Astrocyte (in vitro differentiated cells and primary cell): ENCODE measurements at regions not wholly inside any gene's neighbourhood (a gene's known extent, or its start where the extent isn't known, plus 50 kb on each side); places are given as distances from the start of the nearest gene placed in this dataset.

Experiments
- DNase-seq: peaks from one replicate; pipeline ENCODE4 v3.0.0-alpha.2; 2010; ENCODE audit warnings: low read depth
- FAIRE-seq: peaks from 2 replicates; lab custom pipeline; 2011; peaks lifted over from hg19 to GRCh38; lab: Jason Lieb, UNC
- H2AFZ ChIP-seq: 2 replicates; pipeline ENCODE4 v1.6.0; 2012; ENCODE audit warnings: low read depth, low read length, inconsistent platforms
- H3K27ac ChIP-seq: 2 replicates; pipeline ENCODE4 v1.5.1; 2011; ENCODE audit warnings: low read depth, low read length, inconsistent platforms
- H3K27me3 ChIP-seq: 2 replicates; pipeline ENCODE4 v1.6.0; 2011; ENCODE audit warnings: low read length, inconsistent platforms; ENCODE audit not compliant: insufficient read depth
- H3K36me3 ChIP-seq: 2 replicates; pipeline ENCODE4 v1.5.1; 2011; ENCODE audit warnings: low read length, inconsistent platforms; ENCODE audit not compliant: insufficient read depth
- H3K4me1 ChIP-seq: 2 replicates; pipeline ENCODE4 v1.5.1; 2011; ENCODE audit warnings: low read length, inconsistent platforms; ENCODE audit not compliant: insufficient read depth
- H3K4me2 ChIP-seq: 2 replicates; pipeline ENCODE4 v1.6.0; 2012; ENCODE audit warnings: low read length, inconsistent platforms
- H3K4me3 ChIP-seq: 2 replicates; pipeline ENCODE4 v1.5.1; 2011; ENCODE audit warnings: low read depth, mild to moderate bottlenecking, low read length, inconsistent platforms; ENCODE audit not compliant: insufficient read depth
- H3K79me2 ChIP-seq: 2 replicates; pipeline ENCODE4 v1.6.0; 2012; ENCODE audit warnings: mild to moderate bottlenecking, low read length, inconsistent platforms; ENCODE audit not compliant: insufficient read depth
- H3K9ac ChIP-seq: 2 replicates; pipeline ENCODE4 v1.6.0; 2012; ENCODE audit warnings: mild to moderate bottlenecking, low read length, inconsistent platforms
- H3K9me3 ChIP-seq: 2 replicates; pipeline ENCODE4 v1.5.1; 2012; ENCODE audit warnings: low read depth, mild to moderate bottlenecking, low read length, inconsistent platforms; ENCODE audit not compliant: insufficient read depth
- H4K20me1 ChIP-seq: 2 replicates; pipeline ENCODE4 v1.6.0; 2012; ENCODE audit warnings: low read length, inconsistent platforms; ENCODE audit not compliant: insufficient read depth
- H3K27ac Mint-ChIP-seq: one replicate; pipeline ENCODE4 v1.8.0; 2021; ENCODE audit warnings: mild to moderate bottlenecking, mixed read lengths; ENCODE audit not compliant: unreplicated experiment
- H3K27me3 Mint-ChIP-seq: one replicate; pipeline ENCODE4 v1.8.0; 2021; ENCODE audit warnings: low read depth, mixed read lengths; ENCODE audit not compliant: unreplicated experiment
- H3K36me3 Mint-ChIP-seq: one replicate; pipeline ENCODE4 v1.8.0; 2021; ENCODE audit warnings: low read depth, mixed read lengths; ENCODE audit not compliant: unreplicated experiment
- H3K4me1 Mint-ChIP-seq: one replicate; pipeline ENCODE4 v1.8.0; 2021; ENCODE audit warnings: low read depth, mixed read lengths; ENCODE audit not compliant: unreplicated experiment
- H3K4me3 Mint-ChIP-seq: one replicate; pipeline ENCODE4 v1.8.0; 2021; ENCODE audit warnings: mild to moderate bottlenecking, moderate library complexity, mixed read lengths; ENCODE audit not compliant: unreplicated experiment
- H3K9me3 Mint-ChIP-seq: one replicate; pipeline ENCODE4 v1.8.0; 2021; ENCODE audit warnings: mild to moderate bottlenecking, mixed read lengths; ENCODE audit not compliant: unreplicated experiment
- EZH2 ChIP-seq: IDR thresholded peaks from 2 replicates; pipeline ENCODE4 v1.6.1; 2012; ENCODE audit warnings: mild to moderate bottlenecking, low read length, inconsistent platforms; ENCODE audit not compliant: insufficient read depth
- TF ChIP-seq, protein P1 (sequence below): IDR thresholded peaks from 2 replicates; pipeline ENCODE4 v1.5.1; 2011; ENCODE audit warnings: low read depth, mild to moderate bottlenecking, inconsistent platforms, low read length, moderate library complexity; ENCODE audit not compliant: insufficient read depth

DNA sequence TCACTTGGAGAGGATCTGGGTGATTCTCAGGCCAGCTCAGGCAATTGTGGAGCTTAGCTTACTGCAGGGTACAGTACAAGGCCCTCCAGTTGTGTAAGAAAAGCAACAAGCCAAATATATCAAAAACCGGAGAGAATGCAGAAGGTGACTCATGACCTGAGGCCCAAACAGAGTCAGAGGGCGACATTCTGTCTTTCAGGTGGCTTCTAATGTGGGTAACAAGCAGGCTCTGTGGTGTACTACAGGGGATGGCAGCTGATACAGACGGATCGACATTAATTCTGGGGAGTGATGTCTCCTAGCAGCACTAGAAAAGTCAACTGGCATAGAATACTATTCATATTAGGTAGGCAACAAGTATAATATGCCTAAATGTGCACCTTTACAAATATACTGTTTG, 219.5 kb upstream of the SOX11 start:
- Histone ChIP-seq H3K9ac (no peak overlapping the region), H3K27ac (no peak overlapping the region)

DNA sequence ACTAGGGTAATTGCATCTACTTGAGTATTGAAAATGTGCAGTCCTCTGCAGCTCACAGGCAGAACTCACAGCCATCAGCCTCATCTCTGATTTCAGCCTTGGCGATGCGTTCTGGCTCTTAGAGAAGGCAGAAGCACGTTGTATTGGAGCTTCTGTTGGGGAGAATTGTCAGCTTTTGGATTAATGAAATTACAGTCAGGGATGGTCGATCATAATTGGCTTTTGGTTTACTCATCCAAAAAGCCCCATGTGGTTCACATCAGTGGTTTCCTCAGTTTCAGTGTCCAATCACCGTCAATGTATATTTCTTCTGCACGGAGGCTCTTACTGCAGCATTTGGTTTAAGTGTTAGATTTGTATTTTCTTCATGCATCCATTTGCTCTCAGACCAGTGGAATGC, 218.5 kb upstream of the SOX11 start:
- Histone ChIP-seq H3K36me3 (no peaks in the 10 kb centered on the region), H2AFZ (no peak overlapping the region), H3K9me3 (no peaks in the 10 kb centered on the region), H3K9ac (no peak overlapping the region), H3K27ac (no peak overlapping the region), H3K79me2 (no peaks in the 10 kb centered on the region), H3K27me3 (no peaks in the 10 kb centered on the region), H3K4me3 (no peak overlapping the region), H3K4me2 (no peak overlapping the region), H3K4me1 (no peaks in the 10 kb centered on the region), H4K20me1 (no peaks in the 10 kb centered on the region)
- H3K27ac Mint-ChIP-seq = no peak overlapping the region
- no peaks in the 10 kb centered on the region for H3K27me3 Mint-ChIP-seq
- DNase-seq (no peak), FAIRE-seq (no peak)
- no peak for TF ChIP-seq EZH2
- TF ChIP-seq, protein P1, sequence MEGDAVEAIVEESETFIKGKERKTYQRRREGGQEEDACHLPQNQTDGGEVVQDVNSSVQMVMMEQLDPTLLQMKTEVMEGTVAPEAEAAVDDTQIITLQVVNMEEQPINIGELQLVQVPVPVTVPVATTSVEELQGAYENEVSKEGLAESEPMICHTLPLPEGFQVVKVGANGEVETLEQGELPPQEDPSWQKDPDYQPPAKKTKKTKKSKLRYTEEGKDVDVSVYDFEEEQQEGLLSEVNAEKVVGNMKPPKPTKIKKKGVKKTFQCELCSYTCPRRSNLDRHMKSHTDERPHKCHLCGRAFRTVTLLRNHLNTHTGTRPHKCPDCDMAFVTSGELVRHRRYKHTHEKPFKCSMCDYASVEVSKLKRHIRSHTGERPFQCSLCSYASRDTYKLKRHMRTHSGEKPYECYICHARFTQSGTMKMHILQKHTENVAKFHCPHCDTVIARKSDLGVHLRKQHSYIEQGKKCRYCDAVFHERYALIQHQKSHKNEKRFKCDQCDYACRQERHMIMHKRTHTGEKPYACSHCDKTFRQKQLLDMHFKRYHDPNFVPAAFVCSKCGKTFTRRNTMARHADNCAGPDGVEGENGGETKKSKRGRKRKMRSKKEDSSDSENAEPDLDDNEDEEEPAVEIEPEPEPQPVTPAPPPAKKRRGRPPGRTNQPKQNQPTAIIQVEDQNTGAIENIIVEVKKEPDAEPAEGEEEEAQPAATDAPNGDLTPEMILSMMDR = no peak
- peaks cover 4% of the 10 kb centered on the region for H3K4me1 Mint-ChIP-seq
- no peaks in the 10 kb centered on the region for H3K9me3 Mint-ChIP-seq
- no peaks in the 10 kb centered on the region for H3K36me3 Mint-ChIP-seq
- H3K4me3 Mint-ChIP-seq = no peak overlapping the region

More for the DNA sequence above, 219.5 kb upstream of the SOX11 start:
- FAIRE-seq (no peak), DNase-seq (no peak)
- Histone ChIP-seq H3K27me3 (no peaks in the 10 kb centered on the region), H3K4me1 (no peaks in the 10 kb centered on the region), H3K9me3 (no peaks in the 10 kb centered on the region), H3K4me3 (no peak overlapping the region), H4K20me1 (no peaks in the 10 kb centered on the region), H3K36me3 (no peaks in the 10 kb centered on the region), H2AFZ (no peak overlapping the region), H3K4me2 (no peak overlapping the region), H3K79me2 (no peaks in the 10 kb centered on the region)
- H3K36me3 Mint-ChIP-seq = no peaks in the 10 kb centered on the region
- H3K9me3 Mint-ChIP-seq = peaks cover 2% of the 10 kb centered on the region
- no peak overlapping the region for H3K27ac Mint-ChIP-seq
- TF ChIP-seq, protein P1 = no peak
- TF ChIP-seq EZH2 = no peak
- no peaks in the 10 kb centered on the region for H3K27me3 Mint-ChIP-seq
- H3K4me3 Mint-ChIP-seq = no peak overlapping the region
- H3K4me1 Mint-ChIP-seq = peaks cover 4% of the 10 kb centered on the region

DNA sequence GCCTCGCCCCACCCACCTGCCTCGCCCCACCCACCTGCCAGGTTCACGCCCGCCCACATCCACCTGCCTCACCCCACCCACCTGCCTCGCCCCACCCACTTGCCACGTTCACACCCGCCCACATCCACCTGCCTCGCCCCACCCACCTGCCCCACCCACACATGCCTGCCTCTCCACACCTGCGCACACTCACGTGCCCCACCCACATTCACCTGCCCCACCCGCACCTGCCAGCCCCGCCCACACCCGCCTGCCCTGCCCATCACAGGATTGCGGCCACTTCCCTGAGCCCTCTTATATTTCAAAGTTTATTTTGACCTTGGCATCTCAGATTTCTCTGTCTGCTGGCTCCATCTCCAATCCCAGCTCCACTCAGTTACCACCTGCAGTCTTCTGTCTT, 217.5 kb upstream of the SOX11 start:
- H3K4me2 ChIP-seq = no peak overlapping the region
- H3K27me3 ChIP-seq = no peaks in the 10 kb centered on the region
- H3K9ac ChIP-seq = no peak overlapping the region
- FAIRE-seq (no peak), DNase-seq (no peak)
- no peak overlapping the region for H3K27ac ChIP-seq
- Mint-ChIP-seq H3K4me3 (no peak overlapping the region), H3K27me3 (no peaks in the 10 kb centered on the region), H3K36me3 (no peaks in the 10 kb centered on the region), H3K4me1 (peaks cover 4% of the 10 kb centered on the region), H3K9me3 (no peaks in the 10 kb centered on the region), H3K27ac (no peak overlapping the region)
- H3K79me2 ChIP-seq = no peaks in the 10 kb centered on the region
- TF ChIP-seq, protein P1 = no peak
- TF ChIP-seq EZH2 = no peak
- H4K20me1 ChIP-seq = no peaks in the 10 kb centered on the region
- no peaks in the 10 kb centered on the region for H3K4me1 ChIP-seq
- H2AFZ ChIP-seq = no peak overlapping the region
- no peaks in the 10 kb centered on the region for H3K36me3 ChIP-seq
- H3K4me3 ChIP-seq = no peak overlapping the region
- H3K9me3 ChIP-seq = no peaks in the 10 kb centered on the region
